ENCODE measurements at regions not wholly inside any gene's neighbourhood (a gene's known extent, or its start where the extent isn't known, plus 50 kb on each side); places are given as distances from the start of the nearest gene placed in this dataset.

GRCh38 chr17:14756479-14756878, 455.6 kb downstream of the HS3ST3B1 start:
- Histone ChIP-seq H3K27me3 (ENCODE audit: insufficient read depth, low read length) (no peaks in the 10 kb centered on the region), H3K9ac (ENCODE audit: low read depth, low read length) (no peak overlapping the region)

GRCh38 chr17:14755002-14755401, 454.1 kb downstream of the HS3ST3B1 start:
- Histone ChIP-seq H3K27me3 (ENCODE audit: insufficient read depth, low read length) (no peaks in the 10 kb centered on the region), H3K4me1 (ENCODE audit: insufficient read depth, low read length) (no peaks in the 10 kb centered on the region), H3K36me3 (ENCODE audit: insufficient read depth, low read depth, low read length) (no peaks in the 10 kb centered on the region)

More at GRCh38 chr17:14756479-14756878, 455.6 kb downstream of the HS3ST3B1 start:
- no peaks in the 10 kb centered on the region for H3K4me1 ChIP-seq (ENCODE audit: insufficient read depth, low read length)
- no peak overlapping the region for H3K27ac ChIP-seq (ENCODE audit: low read length)
- H3K4me3 ChIP-seq (ENCODE audit: low read length) = no peak overlapping the region
- no peaks in the 10 kb centered on the region for H3K9me3 ChIP-seq (ENCODE audit: insufficient read depth, low read depth, low read length)
- H3K36me3 ChIP-seq (ENCODE audit: insufficient read depth, low read depth, low read length) = no peaks in the 10 kb centered on the region

DNA sequence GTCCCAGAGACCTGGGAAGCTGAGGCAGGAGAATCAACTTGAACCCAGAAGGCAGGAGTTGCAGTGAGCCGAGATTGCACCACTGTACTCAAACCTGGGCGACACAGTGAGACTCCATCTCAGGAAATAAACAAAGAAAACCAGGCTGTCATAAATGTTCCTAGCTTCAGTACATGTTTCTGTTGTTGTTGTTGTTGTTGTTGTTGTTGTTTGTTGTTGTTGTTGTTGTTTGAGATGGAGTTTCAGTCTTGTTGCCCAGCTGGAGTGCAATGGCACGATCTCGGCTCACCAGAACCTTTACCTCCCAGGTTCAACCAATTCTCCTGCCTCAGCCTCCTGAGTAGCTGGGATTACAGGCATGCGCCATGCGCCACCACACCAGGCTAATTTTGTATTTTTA, 452.5 kb downstream of the HS3ST3B1 start:
- Histone ChIP-seq H3K9ac (ENCODE audit: low read depth, low read length) (no peak overlapping the region), H3K36me3 (ENCODE audit: insufficient read depth, low read depth, low read length) (no peaks in the 10 kb centered on the region), H3K4me1 (ENCODE audit: insufficient read depth, low read length) (no peaks in the 10 kb centered on the region), H3K9me3 (ENCODE audit: insufficient read depth, low read depth, low read length) (no peaks in the 10 kb centered on the region), H3K27ac (ENCODE audit: low read length) (no peak overlapping the region), H3K27me3 (ENCODE audit: insufficient read depth, low read length) (no peaks in the 10 kb centered on the region), H3K4me3 (ENCODE audit: low read length) (no peak overlapping the region)

More at GRCh38 chr17:14755002-14755401, 454.1 kb downstream of the HS3ST3B1 start:
- Histone ChIP-seq H3K4me3 (ENCODE audit: low read length) (no peak overlapping the region), H3K9me3 (ENCODE audit: insufficient read depth, low read depth, low read length) (no peaks in the 10 kb centered on the region), H3K9ac (ENCODE audit: low read depth, low read length) (no peak overlapping the region), H3K27ac (ENCODE audit: low read length) (no peak overlapping the region)

DNA sequence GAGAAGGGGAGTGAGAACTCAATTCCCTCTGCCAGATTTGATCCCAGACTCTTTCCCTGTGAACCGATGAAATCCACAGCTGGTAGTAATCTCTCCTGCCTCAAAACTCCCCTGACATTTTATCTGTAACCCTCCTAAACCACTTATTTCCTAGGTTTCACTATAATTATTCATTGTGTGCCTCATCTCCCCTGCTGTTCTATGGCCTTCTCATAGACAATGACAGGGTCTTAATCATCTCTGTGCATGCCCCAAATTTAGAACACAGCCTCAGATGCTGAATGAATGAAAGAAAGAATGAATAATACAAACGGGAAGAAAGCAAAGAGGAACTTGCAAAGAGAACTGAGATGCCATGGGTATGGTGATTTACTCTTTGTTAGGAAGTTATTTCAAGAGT, 451.1 kb downstream of the HS3ST3B1 start:
- Histone ChIP-seq H3K9ac (ENCODE audit: low read depth, low read length) (no peak overlapping the region), H3K27me3 (ENCODE audit: insufficient read depth, low read length) (no peaks in the 10 kb centered on the region), H3K4me1 (ENCODE audit: insufficient read depth, low read length) (no peaks in the 10 kb centered on the region), H3K4me3 (ENCODE audit: low read length) (no peak overlapping the region), H3K36me3 (ENCODE audit: insufficient read depth, low read depth, low read length) (no peaks in the 10 kb centered on the region), H3K27ac (ENCODE audit: low read length) (no peak overlapping the region), H3K9me3 (ENCODE audit: insufficient read depth, low read depth, low read length) (no peaks in the 10 kb centered on the region)

GRCh38 chr17:14750866-14751265, 450.0 kb downstream of the HS3ST3B1 start:
- no peak overlapping the region for H3K27ac ChIP-seq (ENCODE audit: low read length)
- H3K36me3 ChIP-seq (ENCODE audit: insufficient read depth, low read depth, low read length) = no peaks in the 10 kb centered on the region

DNA sequence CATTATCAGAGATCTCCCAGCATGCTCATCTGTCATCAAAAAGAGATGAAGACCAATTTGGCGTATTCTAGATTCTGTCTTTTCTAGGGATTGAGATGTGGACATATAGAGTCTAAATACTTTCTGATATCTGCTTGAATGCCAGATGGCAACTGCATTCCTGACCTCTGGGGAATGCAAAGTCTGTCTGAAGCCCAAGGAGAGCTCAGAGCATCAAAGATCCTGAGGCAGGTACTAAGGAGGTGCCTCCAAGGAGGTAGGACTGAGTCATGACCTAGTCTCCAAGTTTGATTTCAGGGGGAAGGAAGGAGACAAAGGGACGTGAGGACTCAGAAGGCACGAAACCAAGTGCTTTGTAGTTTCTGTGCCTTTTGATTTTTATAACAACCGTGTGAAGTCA, 448.4 kb downstream of the HS3ST3B1 start:
- Histone ChIP-seq H3K9me3 (ENCODE audit: insufficient read depth, low read depth, low read length) (no peaks in the 10 kb centered on the region), H3K4me3 (ENCODE audit: low read length) (no peak overlapping the region), H3K36me3 (ENCODE audit: insufficient read depth, low read depth, low read length) (no peaks in the 10 kb centered on the region), H3K27ac (ENCODE audit: low read length) (no peak overlapping the region), H3K27me3 (ENCODE audit: insufficient read depth, low read length) (no peaks in the 10 kb centered on the region), H3K9ac (ENCODE audit: low read depth, low read length) (no peak overlapping the region), H3K4me1 (ENCODE audit: insufficient read depth, low read length) (no peaks in the 10 kb centered on the region)

More at GRCh38 chr17:14750866-14751265, 450.0 kb downstream of the HS3ST3B1 start:
- Histone ChIP-seq H3K27me3 (ENCODE audit: insufficient read depth, low read length) (no peaks in the 10 kb centered on the region), H3K4me3 (ENCODE audit: low read length) (no peak overlapping the region), H3K9ac (ENCODE audit: low read depth, low read length) (no peak overlapping the region), H3K4me1 (ENCODE audit: insufficient read depth, low read length) (no peaks in the 10 kb centered on the region), H3K9me3 (ENCODE audit: insufficient read depth, low read depth, low read length) (no peaks in the 10 kb centered on the region)

DNA sequence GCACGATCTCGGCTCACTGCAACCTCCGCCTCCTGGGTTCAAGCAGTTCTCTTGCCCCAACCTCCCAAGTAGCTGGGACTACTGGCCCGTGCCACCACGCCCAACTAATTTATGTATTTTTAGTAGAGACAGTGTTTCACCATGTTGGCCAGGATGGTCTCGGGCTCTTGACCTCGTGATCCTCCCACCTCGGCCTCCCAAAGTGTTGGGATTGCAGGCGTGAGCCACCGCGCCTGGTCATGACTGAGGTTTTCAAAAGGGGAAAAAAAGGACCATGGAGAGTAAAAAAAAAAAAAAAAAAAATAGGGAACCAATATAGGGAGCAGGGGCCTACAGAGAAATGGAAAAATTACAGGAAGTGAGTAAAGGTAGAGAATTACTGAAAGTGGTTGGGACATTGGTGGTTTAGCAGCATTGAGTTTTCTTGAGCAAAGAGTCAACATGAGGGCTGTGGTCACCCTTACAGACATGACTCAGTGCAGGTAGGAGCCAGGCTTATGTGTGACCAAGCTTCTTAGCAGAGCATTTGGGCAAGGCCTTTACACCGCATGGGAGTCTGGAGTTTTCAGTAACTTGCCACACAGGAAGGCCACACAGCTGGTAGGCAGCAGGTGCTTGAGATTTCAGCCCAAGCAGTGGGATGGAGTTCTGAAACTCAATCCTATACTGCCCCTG, 447.3 kb downstream of the HS3ST3B1 start:
- Histone ChIP-seq H3K9me3 (ENCODE audit: insufficient read depth, low read depth, low read length) (no peaks in the 10 kb centered on the region), H3K4me1 (ENCODE audit: insufficient read depth, low read length) (no peaks in the 10 kb centered on the region), H3K27me3 (ENCODE audit: insufficient read depth, low read length) (no peaks in the 10 kb centered on the region), H3K9ac (ENCODE audit: low read depth, low read length) (no peak overlapping the region), H3K36me3 (ENCODE audit: insufficient read depth, low read depth, low read length) (no peaks in the 10 kb centered on the region), H3K4me3 (ENCODE audit: low read length) (no peak overlapping the region), H3K27ac (ENCODE audit: low read length) (no peak overlapping the region)

- no peaks in the 10 kb centered on the region for H3K36me3 ChIP-seq (ENCODE audit: insufficient read depth, low read depth, low read length)
- no peak overlapping the region for H3K9ac ChIP-seq (ENCODE audit: low read depth, low read length)
- H3K4me1 ChIP-seq (ENCODE audit: insufficient read depth, low read length) = no peaks in the 10 kb centered on the region
These were observed 446.7 kb downstream of the HS3ST3B1 start for GRCh38 chr17:14747603-14747950.

GRCh38 chr17:14746822-14747602, 446.1 kb downstream of the HS3ST3B1 start:
- H3K36me3 ChIP-seq (ENCODE audit: insufficient read depth, low read depth, low read length) = no peaks in the 10 kb centered on the region

More at GRCh38 chr17:14747603-14747950, 446.7 kb downstream of the HS3ST3B1 start:
- Histone ChIP-seq H3K27me3 (ENCODE audit: insufficient read depth, low read length) (no peaks in the 10 kb centered on the region), H3K4me3 (ENCODE audit: low read length) (no peak overlapping the region), H3K9me3 (ENCODE audit: insufficient read depth, low read depth, low read length) (no peaks in the 10 kb centered on the region), H3K27ac (ENCODE audit: low read length) (no peak overlapping the region)

GRCh38 chr17:14745541-14745940, 444.7 kb downstream of the HS3ST3B1 start:
- Histone ChIP-seq H3K9ac (ENCODE audit: low read depth, low read length) (no peak overlapping the region), H3K27ac (ENCODE audit: low read length) (no peak overlapping the region)

More at GRCh38 chr17:14746822-14747602, 446.1 kb downstream of the HS3ST3B1 start:
- no peaks in the 10 kb centered on the region for H3K27me3 ChIP-seq (ENCODE audit: insufficient read depth, low read length)
- no peak overlapping the region for H3K9ac ChIP-seq (ENCODE audit: low read depth, low read length)
- no peak overlapping the region for H3K27ac ChIP-seq (ENCODE audit: low read length)
- H3K4me3 ChIP-seq (ENCODE audit: low read length) = no peak overlapping the region
- H3K9me3 ChIP-seq (ENCODE audit: insufficient read depth, low read depth, low read length) = no peaks in the 10 kb centered on the region
- H3K4me1 ChIP-seq (ENCODE audit: insufficient read depth, low read length) = no peaks in the 10 kb centered on the region

DNA sequence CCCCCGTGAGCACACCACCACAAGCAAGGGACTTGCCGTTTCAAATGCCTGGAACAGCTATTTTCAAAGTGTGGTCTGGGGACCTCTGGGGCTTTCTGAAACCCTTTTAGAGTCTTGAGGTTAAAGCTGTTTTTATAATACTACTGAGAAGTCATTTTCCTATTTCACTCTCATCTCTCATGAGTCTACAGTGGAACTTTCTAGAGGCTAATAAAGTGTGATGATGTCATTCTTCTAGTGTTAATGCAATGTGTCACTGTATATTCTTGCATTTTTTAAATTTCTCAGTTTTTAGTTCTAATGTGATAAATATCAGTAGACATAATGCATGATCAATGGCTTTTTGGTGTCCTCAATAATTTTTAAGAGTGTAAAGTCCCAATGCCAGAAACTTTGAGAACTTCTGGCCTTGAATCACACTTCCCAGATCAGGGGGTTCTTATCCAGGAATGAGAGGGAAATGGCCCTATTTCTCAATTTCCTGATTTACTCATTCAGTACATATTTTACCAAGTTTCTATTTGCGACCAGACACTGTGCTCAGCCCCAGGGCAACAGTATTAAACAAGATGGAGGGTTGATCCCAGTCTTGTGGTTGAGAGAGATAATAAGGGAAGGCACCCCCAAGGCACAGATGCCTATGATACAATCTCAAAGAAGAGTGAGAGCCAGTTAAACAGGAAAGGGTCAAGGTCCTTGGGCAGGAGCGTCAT, 444.0 kb downstream of the HS3ST3B1 start:
- H3K36me3 ChIP-seq (ENCODE audit: insufficient read depth, low read depth, low read length) = no peaks in the 10 kb centered on the region
- H3K4me3 ChIP-seq (ENCODE audit: low read length) = no peak overlapping the region
- peaks cover 2% of the 10 kb centered on the region; the same call in 1 of the 2 replicates for H3K4me1 ChIP-seq (ENCODE audit: insufficient read depth, low read length)
- H3K27ac ChIP-seq (ENCODE audit: low read length) = no peak overlapping the region
- no peaks in the 10 kb centered on the region for H3K9me3 ChIP-seq (ENCODE audit: insufficient read depth, low read depth, low read length)
- H3K27me3 ChIP-seq (ENCODE audit: insufficient read depth, low read length) = no peaks in the 10 kb centered on the region
- H3K9ac ChIP-seq (ENCODE audit: low read depth, low read length) = no peak overlapping the region

More at GRCh38 chr17:14745541-14745940, 444.7 kb downstream of the HS3ST3B1 start:
- Histone ChIP-seq H3K9me3 (ENCODE audit: insufficient read depth, low read depth, low read length) (no peaks in the 10 kb centered on the region), H3K4me1 (ENCODE audit: insufficient read depth, low read length) (no peaks in the 10 kb centered on the region; the same call in 1 of the 2 replicates), H3K27me3 (ENCODE audit: insufficient read depth, low read length) (no peaks in the 10 kb centered on the region), H3K36me3 (ENCODE audit: insufficient read depth, low read depth, low read length) (no peaks in the 10 kb centered on the region), H3K4me3 (ENCODE audit: low read length) (no peak overlapping the region)
